ENCODE measurements at regions not wholly inside any gene's neighbourhood (a gene's known extent, or its start where the extent isn't known, plus 50 kb on each side); places are given as distances from the start of the nearest gene placed in this dataset.

- TF ChIP-seq TAF1 (IDR thresholded peaks at IDR 0.05; ENCODE audit: low read depth) = no peak
- TF ChIP-seq MAX (IDR thresholded peaks at IDR 0.05) = no peak
Observed at GRCh38 chr3:70620956-70621355, 308.5 kb upstream of the MDFIC2 start.
